ENCODE measurements at regions not wholly inside any gene's neighbourhood (a gene's known extent, or its start where the extent isn't known, plus 50 kb on each side); places are given as distances from the start of the nearest gene placed in this dataset.
"Not testable (repeated sequence)": the region's sequence is repeated elsewhere in the genome, so short reads cannot be mapped to it uniquely, and the experiment has no call there.

DNA sequence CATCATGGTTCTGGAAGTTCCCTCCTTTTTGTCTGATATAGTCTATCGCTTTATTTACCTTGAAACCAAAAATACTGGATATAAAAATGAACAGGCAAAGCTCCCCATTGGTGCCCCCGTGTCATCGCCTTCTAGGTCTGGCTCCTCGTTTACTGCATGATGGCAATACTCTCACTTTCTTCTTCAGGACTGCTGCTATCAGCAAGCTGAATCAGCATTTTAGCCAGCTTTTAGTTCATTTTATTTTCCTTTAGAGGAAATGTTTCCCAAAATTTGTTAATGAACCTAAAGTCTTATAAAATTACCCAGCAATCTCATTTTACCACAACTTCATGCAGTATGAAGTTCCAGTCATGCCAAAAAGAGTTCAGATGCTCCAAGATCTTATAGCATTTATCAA is 80.5 kb downstream of the ZIC3 start:
- DNase-seq (ENCODE audit: low spot score): no peak

GRCh38 chrX:137651647-137652046 is 85.7 kb downstream of the ZIC3 start:
- DNase-seq (ENCODE audit: low spot score): no peak

- no peak for DNase-seq (ENCODE audit: low spot score)
These were observed 86.2 kb downstream of the ZIC3 start for GRCh38 chrX:137652086-137652485.

DNA sequence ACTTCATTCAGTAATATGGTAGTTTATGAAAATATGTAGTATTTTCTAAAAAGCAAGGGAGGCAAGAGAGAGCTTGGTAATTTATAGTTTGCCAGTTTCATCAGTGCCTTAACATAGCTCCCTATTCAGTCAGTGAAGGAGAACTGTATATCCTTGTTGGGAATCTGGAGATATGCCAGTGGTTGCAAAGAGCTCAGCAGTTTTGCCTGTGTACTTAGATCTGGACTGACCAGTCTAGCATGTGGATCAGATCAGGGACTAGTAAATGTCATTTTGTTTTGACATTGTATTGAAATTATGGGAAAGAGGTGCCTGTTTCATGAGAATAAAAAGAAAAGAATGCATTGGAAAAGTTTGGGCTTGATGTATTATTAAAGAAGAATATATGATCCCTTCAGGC is 88.6 kb downstream of the ZIC3 start:
- no peak for DNase-seq (ENCODE audit: low spot score)

GRCh38 chrX:137667776-137668175 is 101.8 kb downstream of the ZIC3 start:
- no peak for DNase-seq (ENCODE audit: low spot score)

DNA sequence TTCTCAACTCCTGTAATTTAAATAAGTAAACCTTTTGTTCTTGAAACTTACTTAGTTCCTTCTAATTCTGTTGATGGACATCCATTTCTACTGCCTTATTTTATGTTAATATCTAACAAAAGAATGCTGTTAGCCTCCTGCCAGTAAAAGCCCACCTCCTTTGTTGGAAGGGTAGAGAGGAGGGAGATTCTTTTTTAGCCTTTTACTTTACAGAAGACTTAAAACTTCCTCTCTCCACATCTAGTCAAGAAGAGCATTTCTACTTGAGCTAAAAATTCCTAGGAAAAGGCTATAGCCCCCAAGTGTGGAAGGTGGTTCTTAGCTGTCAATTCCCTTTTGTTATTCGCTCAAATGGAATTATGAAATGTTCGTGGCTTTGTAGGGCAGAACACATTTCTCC is 118.7 kb downstream of the ZIC3 start:
- DNase-seq (ENCODE audit: low spot score): no peak

DNA sequence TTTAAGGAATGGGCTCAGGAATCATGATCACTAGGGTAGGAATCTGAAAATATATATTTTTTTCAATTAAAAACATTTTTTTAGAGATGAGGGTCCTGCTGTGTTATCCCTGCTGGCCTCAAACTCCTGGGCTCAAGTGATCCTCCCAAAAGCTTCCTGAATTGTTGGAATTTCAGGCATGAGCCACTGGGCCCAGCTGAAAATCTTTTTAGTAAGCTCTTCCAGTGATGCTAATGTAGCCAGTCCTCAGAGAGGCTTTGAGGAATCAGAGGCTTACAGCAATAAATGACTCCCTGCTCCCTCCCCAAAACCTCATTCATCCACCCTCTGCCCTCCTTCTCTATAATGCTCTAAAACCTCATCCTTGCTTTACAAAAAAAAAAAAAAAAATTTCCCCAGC is 129.5 kb downstream of the ZIC3 start:
- no peak for DNase-seq (ENCODE audit: low spot score)

DNA sequence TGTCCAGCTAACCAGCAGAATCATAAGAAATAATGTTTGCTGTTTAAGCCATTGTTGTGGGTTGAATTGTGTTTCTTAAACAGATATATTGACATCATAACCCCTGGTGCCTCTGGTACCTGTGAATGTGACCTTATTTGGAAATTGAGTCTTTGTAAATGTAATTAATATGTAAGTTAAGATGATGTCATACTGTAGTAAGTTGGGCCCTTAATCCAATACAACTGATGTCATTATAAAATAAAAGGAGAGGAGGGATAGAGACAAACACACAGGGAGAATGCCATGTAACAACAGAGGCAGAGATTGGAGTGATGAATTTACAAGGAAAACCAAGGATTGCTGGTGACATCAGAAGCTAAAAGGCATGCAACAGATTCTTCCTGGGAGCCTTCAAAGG is 141.4 kb downstream of the ZIC3 start:
- DNase-seq (ENCODE audit: low spot score): no peak

GRCh38 chrX:137742846-137743245 is 176.9 kb downstream of the ZIC3 start:
- no peak for DNase-seq (ENCODE audit: low spot score)

DNA sequence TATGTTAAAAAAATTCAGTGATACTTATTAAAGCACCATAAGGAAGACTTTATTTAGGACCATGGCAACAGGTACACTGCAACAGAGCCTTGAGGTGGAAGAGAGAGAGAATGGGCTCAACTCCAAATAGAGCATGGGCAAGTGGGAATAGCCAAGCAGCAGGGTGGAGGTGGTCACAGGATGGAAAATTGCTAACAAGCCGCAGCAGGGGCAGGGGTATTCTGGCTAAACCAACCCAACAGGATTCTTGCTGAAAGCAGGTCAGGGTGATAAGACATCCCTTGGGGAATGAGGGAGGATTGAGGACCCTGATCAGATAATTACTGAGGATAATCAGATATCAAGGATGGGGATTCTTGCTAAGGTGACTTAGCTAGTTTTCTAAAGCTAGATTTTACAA is 177.5 kb downstream of the ZIC3 start:
- DNase-seq (ENCODE audit: low spot score): no peak

DNA sequence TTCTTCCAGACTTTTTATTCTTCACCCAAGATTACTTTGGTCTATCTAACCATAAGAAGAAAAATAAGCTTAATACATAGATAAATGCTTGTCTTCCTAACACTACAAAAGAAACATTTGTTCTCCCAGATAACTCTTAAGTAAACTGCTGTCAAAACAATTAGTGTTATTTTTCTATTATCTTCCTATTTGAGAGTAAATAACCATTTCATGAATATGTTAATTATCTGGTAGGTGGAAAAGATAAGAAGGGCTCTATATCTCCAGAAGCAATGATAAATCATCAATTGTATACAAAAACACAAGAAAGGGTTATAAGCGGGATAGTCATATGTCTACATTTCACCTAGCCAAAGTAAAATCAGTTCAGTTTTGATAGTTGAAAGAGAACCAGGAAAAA is 180.4 kb downstream of the ZIC3 start:
- no peak for DNase-seq (ENCODE audit: low spot score)

DNA sequence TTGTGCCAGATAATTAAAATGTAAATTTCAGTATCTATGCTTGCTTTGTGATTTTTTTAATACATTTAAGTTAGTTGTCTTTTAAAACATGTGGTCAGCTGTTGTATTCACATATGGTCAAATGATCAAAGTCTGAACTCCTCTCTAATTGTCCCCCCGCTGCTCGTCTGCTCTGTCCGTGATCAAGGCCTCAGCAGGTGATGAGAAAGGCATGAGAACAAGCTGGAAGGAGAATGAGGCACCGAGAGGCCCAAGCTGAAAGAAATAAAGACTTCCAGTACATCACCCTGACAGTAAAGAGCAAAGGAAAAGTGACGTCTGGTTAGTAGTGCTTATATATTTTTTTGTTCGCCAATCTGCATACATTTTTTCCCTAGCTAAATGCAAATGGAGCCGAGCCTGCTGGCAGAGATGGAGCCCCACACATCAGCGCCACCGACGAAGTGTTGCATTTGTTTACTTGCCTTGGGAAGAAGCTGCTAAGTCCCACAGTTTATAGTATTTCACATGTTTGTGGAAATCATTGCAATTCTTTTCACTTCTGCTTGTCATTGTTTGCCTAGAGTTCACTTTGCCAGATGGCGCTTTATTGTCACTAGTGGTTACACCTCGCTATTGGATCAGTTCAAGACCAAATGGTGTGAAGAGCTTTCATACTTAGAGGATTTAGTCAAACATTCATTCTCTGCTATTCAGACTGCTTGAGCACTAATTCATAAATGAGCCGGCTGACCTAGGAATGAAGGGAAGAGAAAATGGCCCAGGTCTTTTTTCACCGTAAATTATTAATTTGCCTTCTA is 181.5 kb downstream of the ZIC3 start:
- no peak for DNase-seq (ENCODE audit: low spot score)

DNA sequence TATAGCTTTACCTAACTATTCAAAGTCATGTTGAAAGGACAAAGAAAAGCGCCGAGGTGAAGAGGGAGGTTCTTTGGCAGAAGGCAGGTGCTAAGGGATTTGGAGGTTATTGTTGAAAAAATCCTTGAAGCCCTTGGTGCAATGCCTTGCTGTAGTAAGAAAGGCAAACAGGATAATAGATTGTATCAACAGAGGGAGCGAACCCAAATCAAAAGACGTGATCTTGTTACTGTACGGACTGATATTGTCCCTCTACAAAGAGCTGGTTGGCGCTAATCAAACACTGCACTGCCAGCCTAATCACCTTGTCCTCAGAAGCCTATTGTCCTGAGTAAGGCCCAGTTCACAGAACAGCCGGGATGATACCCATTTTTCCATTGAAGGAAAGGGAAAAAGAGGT is 182.9 kb downstream of the ZIC3 start:
- DNase-seq (ENCODE audit: low spot score): no peak

GRCh38 chrX:137749246-137749645 is 183.3 kb downstream of the ZIC3 start:
- no peak for DNase-seq (ENCODE audit: low spot score)

DNA sequence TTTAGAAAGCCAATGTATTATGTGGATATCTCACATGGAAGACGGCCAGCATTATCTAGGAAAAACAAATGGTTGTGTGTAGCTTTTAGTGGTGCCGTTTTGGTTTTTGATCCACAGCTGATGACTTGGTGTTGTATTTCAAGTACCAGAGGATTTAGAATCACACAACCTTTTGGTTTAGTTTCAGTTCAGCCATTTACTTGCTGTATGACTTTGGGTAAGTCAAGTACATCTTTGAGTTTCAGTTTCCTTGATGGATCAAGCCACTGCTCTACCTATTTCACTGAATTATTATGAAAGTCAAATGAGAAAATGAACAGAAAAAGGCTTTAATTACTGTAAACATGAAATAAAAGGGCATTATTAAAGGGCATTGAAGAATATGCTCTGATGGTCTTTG is 205.6 kb downstream of the ZIC3 start:
- DNase-seq (ENCODE audit: low spot score): no peak

DNA sequence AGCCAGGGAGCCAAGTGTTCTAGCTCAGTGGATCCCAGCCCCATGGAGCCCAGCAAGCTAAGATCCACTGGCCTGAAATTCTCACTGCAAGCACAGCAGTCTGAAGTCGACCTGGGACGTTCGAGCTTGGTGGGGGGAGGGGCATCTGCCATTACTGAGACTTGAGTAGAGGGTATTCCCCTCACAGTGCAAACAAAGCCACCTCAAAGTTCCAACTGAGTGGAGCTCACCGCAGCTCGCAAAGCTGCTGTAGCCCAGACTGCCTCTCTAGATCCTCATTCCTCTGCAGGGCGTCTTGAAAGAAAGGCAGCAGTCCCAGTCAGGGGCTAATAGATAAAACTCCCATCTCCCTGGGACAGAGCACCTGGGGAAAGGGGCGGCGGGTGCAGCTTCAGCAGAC is 226.3 kb downstream of the ZIC3 start:
- no peak for DNase-seq (ENCODE audit: low spot score)

DNA sequence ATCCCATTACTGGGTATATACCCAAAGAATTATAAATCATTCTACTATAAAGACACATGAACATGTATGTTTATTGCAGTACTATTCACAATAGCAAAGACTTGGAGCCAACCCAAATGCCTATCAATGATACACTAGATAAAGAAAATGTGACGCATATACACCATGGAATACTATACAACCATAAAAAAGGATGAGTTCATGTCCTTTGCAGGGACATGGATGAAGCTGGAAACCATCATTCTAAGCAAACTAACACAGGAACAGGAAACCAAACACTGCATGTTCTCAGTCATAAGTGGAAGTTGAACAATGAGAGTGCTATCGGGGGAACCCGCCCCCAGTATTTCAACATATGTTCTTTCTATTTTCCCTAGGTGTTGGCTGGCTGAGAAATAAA is 232.0 kb downstream of the ZIC3 start:
- DNase-seq (ENCODE audit: low spot score): not testable (repeated sequence)

DNA sequence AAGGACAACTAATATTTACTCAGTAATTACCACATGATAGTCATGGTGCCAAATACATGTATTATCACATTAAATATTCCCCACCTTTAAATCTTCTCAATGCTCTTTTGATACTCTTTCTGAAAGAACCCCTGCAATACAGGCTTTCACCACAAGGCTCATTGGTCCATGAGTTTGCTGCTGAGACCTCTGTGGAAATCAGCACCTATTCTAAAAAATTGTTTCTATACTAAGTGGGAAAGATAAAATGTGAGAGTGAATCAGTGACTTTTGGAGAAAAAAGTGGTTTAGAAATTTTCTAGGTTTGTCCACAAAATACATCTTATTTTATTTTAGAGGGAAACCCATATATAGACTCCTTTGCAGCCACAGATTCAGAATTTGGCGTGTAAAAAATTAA is 257.3 kb downstream of the ZIC3 start:
- DNase-seq (ENCODE audit: low spot score): no peak

GRCh38 chrX:137847376-137847775 is 281.4 kb downstream of the ZIC3 start:
- no peak for DNase-seq (ENCODE audit: low spot score)

- no peak for DNase-seq (ENCODE audit: low spot score)
These were observed 282.5 kb downstream of the ZIC3 start for GRCh38 chrX:137848266-137848905.

DNA sequence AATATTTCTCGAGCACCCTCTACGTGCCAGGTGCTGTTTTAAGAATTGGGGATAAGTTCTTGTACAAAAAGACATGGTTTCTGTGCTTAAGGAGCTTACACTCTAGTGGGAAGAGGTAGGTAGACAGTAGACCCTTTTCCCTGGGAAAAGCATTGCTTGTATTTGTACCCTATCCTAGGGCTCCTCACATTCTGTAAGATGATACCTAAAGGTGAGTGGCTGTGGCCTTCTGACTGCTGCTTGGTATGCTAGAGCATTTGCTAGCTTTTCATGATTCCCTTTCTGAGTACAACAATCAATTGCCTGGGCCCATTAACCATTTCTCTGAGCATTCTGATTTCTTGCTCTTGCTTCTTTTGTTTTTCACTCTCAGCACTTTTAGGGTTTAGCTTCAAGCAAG is 286.6 kb downstream of the ZIC3 start:
- DNase-seq (ENCODE audit: low spot score): no peak

GRCh38 chrX:137855490-137855889 is 289.6 kb downstream of the ZIC3 start:
- DNase-seq (ENCODE audit: low spot score): no peak

DNA sequence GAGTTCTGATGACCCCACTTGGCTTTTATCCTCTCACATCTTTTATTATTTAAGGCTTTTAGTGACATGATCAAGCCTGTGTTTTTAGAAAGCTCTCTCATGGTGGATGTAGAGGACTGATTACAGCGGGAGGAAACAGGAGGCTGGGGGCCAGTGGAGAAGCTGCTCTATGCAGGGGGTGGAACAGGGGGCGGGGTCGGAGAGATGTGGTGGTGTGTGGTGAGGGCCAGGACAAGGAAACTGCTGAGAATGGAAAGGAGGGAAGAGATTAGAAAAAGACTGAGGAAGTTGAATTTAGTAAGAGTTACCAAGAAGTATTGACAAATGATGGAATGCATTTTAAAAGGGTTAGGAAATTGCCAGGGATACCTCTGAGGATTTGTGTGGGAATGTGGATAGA is 292.2 kb downstream of the ZIC3 start:
- DNase-seq (ENCODE audit: low spot score): no peak

DNA sequence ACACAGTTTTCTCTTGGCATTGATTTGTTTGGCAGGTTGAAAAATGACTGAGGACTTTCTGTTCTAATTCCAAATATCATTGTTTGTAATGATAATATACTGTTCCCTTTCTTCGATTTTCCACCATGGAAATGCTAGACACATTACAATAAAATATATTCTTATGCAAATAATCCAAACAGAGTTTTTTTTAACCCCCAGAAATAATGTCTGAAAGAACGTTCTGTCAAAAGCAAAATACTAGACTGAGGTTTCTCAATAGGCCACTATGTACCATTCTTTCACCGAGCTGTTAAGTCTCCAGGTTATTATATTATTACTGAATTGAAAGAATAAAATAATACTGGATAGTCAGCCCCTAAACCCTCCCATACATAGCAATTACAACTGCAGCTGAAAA is 312.5 kb downstream of the ZIC3 start:
- no peak for DNase-seq (ENCODE audit: low spot score)
